Activated CD4-positive, alpha-beta T cell treated with anti-CD3 and anti-CD28 coated beads, Interleukin-2, amount 10 ng/mL, durations not matched to agents 24 days and 14 days (primary cell): ENCODE measurements at regions not wholly inside any gene's neighbourhood (a gene's known extent, or its start where the extent isn't known, plus 50 kb on each side); places are given as distances from the start of the nearest gene placed in this dataset.

Source experiments
- DNase-seq: peaks from one replicate; pipeline ENCODE4 v3.0.0; 2022
- H3K27ac Mint-ChIP-seq: one replicate; pipeline ENCODE4 v1.8.0; 2022; ENCODE audit warnings: mild to moderate bottlenecking, mixed read lengths
- H3K27me3 Mint-ChIP-seq: one replicate; pipeline ENCODE4 v1.8.0; 2022; ENCODE audit warnings: mixed read lengths
- H3K36me3 Mint-ChIP-seq: one replicate; pipeline ENCODE4 v1.8.0; 2022; ENCODE audit warnings: low read depth, mild to moderate bottlenecking, mixed read lengths
- H3K4me1 Mint-ChIP-seq: one replicate; pipeline ENCODE4 v1.8.0; 2021; ENCODE audit warnings: mixed read lengths
- H3K4me3 Mint-ChIP-seq: one replicate; pipeline ENCODE4 v1.8.0; 2022; ENCODE audit warnings: mild to moderate bottlenecking, moderate library complexity, mixed read lengths
- H3K9me3 Mint-ChIP-seq: one replicate; pipeline ENCODE4 v1.8.0; 2021; ENCODE audit warnings: mixed read lengths
- intact Hi-C: fragments of 100-400 bp; cut with micrococcal nuclease; formaldehyde crosslinking; loops from one replicate; pipeline ENCODE4 v1.15.1; 2023

GRCh38 chr5:72630721-72631120, 123.5 kb upstream of the ZNF366 start:
- intact Hi-C loops, result no loop called here
- Mint-ChIP-seq H3K9me3 (no peaks in the 10 kb centered on the region), H3K27ac (no peak overlapping the region)

GRCh38 chr5:72630081-72630480, 122.9 kb upstream of the ZNF366 start:
- Mint-ChIP-seq H3K4me1 (no peaks in the 10 kb centered on the region), H3K36me3 (no peaks in the 10 kb centered on the region), H3K4me3 (no peak overlapping the region), H3K27me3 (peaks cover 11% of the 10 kb centered on the region), H3K9me3 (no peaks in the 10 kb centered on the region), H3K27ac (no peak overlapping the region)
- intact Hi-C loops, result no loop called here
- no peak for DNase-seq

More at GRCh38 chr5:72630721-72631120, 123.5 kb upstream of the ZNF366 start:
- Mint-ChIP-seq H3K27me3 (peaks cover 11% of the 10 kb centered on the region), H3K4me1 (no peaks in the 10 kb centered on the region), H3K4me3 (no peak overlapping the region), H3K36me3 (no peaks in the 10 kb centered on the region)
- no peak for DNase-seq

- Mint-ChIP-seq H3K9me3 (no peaks in the 10 kb centered on the region), H3K36me3 (no peaks in the 10 kb centered on the region), H3K4me1 (no peaks in the 10 kb centered on the region), H3K27me3 (peaks cover 14% of the 10 kb centered on the region), H3K27ac (no peak overlapping the region), H3K4me3 (no peak overlapping the region)
- intact Hi-C loops, result no loop called here
- DNase-seq, result no peak
Observed at GRCh38 chr5:72628771-72629371, 121.7 kb upstream of the ZNF366 start.

- H3K9me3 Mint-ChIP-seq, result no peaks in the 10 kb centered on the region
- no peak overlapping the region for H3K27ac Mint-ChIP-seq
- intact Hi-C loops, result no loop called here
- DNase-seq, result no peak
- no peak overlapping the region for H3K4me3 Mint-ChIP-seq
- no peaks in the 10 kb centered on the region for H3K36me3 Mint-ChIP-seq
- no peaks in the 10 kb centered on the region for H3K4me1 Mint-ChIP-seq
- peaks cover 14% of the 10 kb centered on the region for H3K27me3 Mint-ChIP-seq
Observed at GRCh38 chr5:72625332-72625731, 118.1 kb upstream of the ZNF366 start.

- intact Hi-C loops, result no loop called here
- H3K27me3 Mint-ChIP-seq, result peaks cover 13% of the 10 kb centered on the region
- H3K4me1 Mint-ChIP-seq, result no peaks in the 10 kb centered on the region
- H3K4me3 Mint-ChIP-seq, result no peak overlapping the region
- no peaks in the 10 kb centered on the region for H3K9me3 Mint-ChIP-seq
- DNase-seq, result no peak
- no peaks in the 10 kb centered on the region for H3K36me3 Mint-ChIP-seq
- H3K27ac Mint-ChIP-seq, result no peak overlapping the region
Observed at GRCh38 chr5:72624641-72625236, 117.5 kb upstream of the ZNF366 start.

GRCh38 chr5:72623936-72624335, 116.7 kb upstream of the ZNF366 start:
- Mint-ChIP-seq H3K9me3 (no peaks in the 10 kb centered on the region), H3K4me1 (no peaks in the 10 kb centered on the region), H3K27ac (no peak overlapping the region), H3K4me3 (no peak overlapping the region), H3K27me3 (peaks cover 14% of the 10 kb centered on the region), H3K36me3 (no peaks in the 10 kb centered on the region)
- intact Hi-C loops, result no loop called here
- no peak for DNase-seq

- H3K27me3 Mint-ChIP-seq, result peaks cover 14% of the 10 kb centered on the region
- no peaks in the 10 kb centered on the region for H3K36me3 Mint-ChIP-seq
- DNase-seq, result no peak
- no peak overlapping the region for H3K27ac Mint-ChIP-seq
- no peaks in the 10 kb centered on the region for H3K9me3 Mint-ChIP-seq
- intact Hi-C loops, result no loop called here
- no peaks in the 10 kb centered on the region for H3K4me1 Mint-ChIP-seq
- H3K4me3 Mint-ChIP-seq, result no peak overlapping the region
Observed at GRCh38 chr5:72623323-72623722, 116.1 kb upstream of the ZNF366 start.

- no peak overlapping the region for H3K4me3 Mint-ChIP-seq
- intact Hi-C loops, result no loop called here
- peaks cover 15% of the 10 kb centered on the region for H3K27me3 Mint-ChIP-seq
- H3K27ac Mint-ChIP-seq, result no peak overlapping the region
- no peaks in the 10 kb centered on the region for H3K9me3 Mint-ChIP-seq
- H3K36me3 Mint-ChIP-seq, result no peaks in the 10 kb centered on the region
- no peak for DNase-seq
- no peaks in the 10 kb centered on the region for H3K4me1 Mint-ChIP-seq
Observed at GRCh38 chr5:72622170-72622760, 115.1 kb upstream of the ZNF366 start.

- H3K27me3 Mint-ChIP-seq, result peaks cover 13% of the 10 kb centered on the region
- H3K36me3 Mint-ChIP-seq, result no peaks in the 10 kb centered on the region
- intact Hi-C loops, result no loop called here
Observed at GRCh38 chr5:72621576-72621975, 114.4 kb upstream of the ZNF366 start.

GRCh38 chr5:72619677-72620076, 112.5 kb upstream of the ZNF366 start:
- no peaks in the 10 kb centered on the region for H3K4me1 Mint-ChIP-seq
- H3K4me3 Mint-ChIP-seq, result no peak overlapping the region
- intact Hi-C loops, result no loop called here
- no peaks in the 10 kb centered on the region for H3K36me3 Mint-ChIP-seq
- H3K27me3 Mint-ChIP-seq, result peaks cover 13% of the 10 kb centered on the region
- DNase-seq, result no peak
- no peaks in the 10 kb centered on the region for H3K9me3 Mint-ChIP-seq
- no peak overlapping the region for H3K27ac Mint-ChIP-seq

More at GRCh38 chr5:72621576-72621975, 114.4 kb upstream of the ZNF366 start:
- Mint-ChIP-seq H3K4me3 (no peak overlapping the region), H3K9me3 (no peaks in the 10 kb centered on the region), H3K4me1 (no peaks in the 10 kb centered on the region), H3K27ac (no peak overlapping the region)
- no peak for DNase-seq

GRCh38 chr5:72619251-72619650, 112.0 kb upstream of the ZNF366 start:
- Mint-ChIP-seq H3K27me3 (peaks cover 15% of the 10 kb centered on the region), H3K4me3 (no peak overlapping the region), H3K4me1 (no peaks in the 10 kb centered on the region), H3K9me3 (no peaks in the 10 kb centered on the region), H3K27ac (no peak overlapping the region), H3K36me3 (no peaks in the 10 kb centered on the region)
- no peak for DNase-seq
- intact Hi-C loops, result no loop called here

GRCh38 chr5:72618708-72619107, 111.5 kb upstream of the ZNF366 start:
- intact Hi-C loops, result no loop called here
- no peaks in the 10 kb centered on the region for H3K36me3 Mint-ChIP-seq
- no peaks in the 10 kb centered on the region for H3K4me1 Mint-ChIP-seq
- H3K9me3 Mint-ChIP-seq, result no peaks in the 10 kb centered on the region
- no peak overlapping the region for H3K27ac Mint-ChIP-seq
- no peak for DNase-seq
- H3K4me3 Mint-ChIP-seq, result no peak overlapping the region
- H3K27me3 Mint-ChIP-seq, result peaks cover 15% of the 10 kb centered on the region

GRCh38 chr5:72615061-72615460, 107.9 kb upstream of the ZNF366 start:
- H3K36me3 Mint-ChIP-seq, result no peaks in the 10 kb centered on the region
- H3K4me1 Mint-ChIP-seq, result no peaks in the 10 kb centered on the region
- H3K27ac Mint-ChIP-seq, result no peak overlapping the region
- intact Hi-C loops, result no loop called here
- DNase-seq, result no peak
- no peak overlapping the region for H3K4me3 Mint-ChIP-seq
- H3K9me3 Mint-ChIP-seq, result no peaks in the 10 kb centered on the region
- peaks cover 21% of the 10 kb centered on the region for H3K27me3 Mint-ChIP-seq

- Mint-ChIP-seq H3K4me3 (no peak overlapping the region), H3K4me1 (no peaks in the 10 kb centered on the region), H3K9me3 (no peaks in the 10 kb centered on the region), H3K36me3 (no peaks in the 10 kb centered on the region), H3K27me3 (peaks cover 21% of the 10 kb centered on the region), H3K27ac (no peak overlapping the region)
- DNase-seq, result no peak
- intact Hi-C loops, result no loop called here
Observed at GRCh38 chr5:72613515-72613914, 106.3 kb upstream of the ZNF366 start.

- intact Hi-C loops, result no loop called here
- Mint-ChIP-seq H3K4me3 (no peak overlapping the region), H3K36me3 (no peaks in the 10 kb centered on the region), H3K27ac (no peak overlapping the region), H3K27me3 (peaks cover 21% of the 10 kb centered on the region), H3K9me3 (no peaks in the 10 kb centered on the region), H3K4me1 (no peaks in the 10 kb centered on the region)
- no peak for DNase-seq
Observed at GRCh38 chr5:72612810-72613209, 105.6 kb upstream of the ZNF366 start.
